GM18520 (cell line): ENCODE measurements at regions not wholly inside any gene's neighbourhood (a gene's known extent, or its start where the extent isn't known, plus 50 kb on each side); places are given as distances from the start of the nearest gene placed in this dataset.
A peak's percentile ranks its signal among the peaks of the same experiment; 100 is the strongest.

Source experiments
- ATAC-seq: cut with Tn5 transposase; IDR thresholded peaks from one replicate; pipeline ENCODE4 v1.9.1; 2021; ENCODE audit not compliant: unreplicated experiment

DNA sequence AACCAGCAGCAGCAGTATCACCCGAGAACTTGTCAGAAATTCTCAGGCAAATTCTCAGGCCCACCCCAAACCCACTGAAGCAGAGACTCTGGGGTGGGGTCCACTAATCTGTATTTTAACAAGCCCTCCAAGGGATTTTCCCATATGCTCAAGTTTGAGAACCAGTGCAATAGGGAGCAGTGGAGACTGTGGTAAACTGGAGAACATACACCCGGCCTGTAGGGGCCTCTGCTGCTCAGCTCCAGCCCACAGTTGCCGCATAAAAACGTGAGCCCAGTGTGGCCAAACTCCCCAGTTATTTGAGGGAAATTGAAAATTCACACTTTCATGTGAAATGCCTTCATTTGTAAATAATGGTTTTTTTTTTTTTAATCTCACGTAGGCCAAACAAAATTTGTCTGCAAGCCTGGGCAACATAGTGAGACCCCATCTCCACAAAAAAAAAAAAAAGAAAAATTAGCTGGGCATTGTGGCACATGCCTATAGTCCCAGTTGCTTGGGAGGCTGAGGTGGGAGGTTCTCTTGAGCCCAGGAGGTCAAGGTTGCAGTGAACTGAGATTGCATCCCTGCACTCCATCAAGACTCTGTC lies 97.6 kb upstream of the ZMIZ1 start:
- ATAC-seq: no peak

DNA sequence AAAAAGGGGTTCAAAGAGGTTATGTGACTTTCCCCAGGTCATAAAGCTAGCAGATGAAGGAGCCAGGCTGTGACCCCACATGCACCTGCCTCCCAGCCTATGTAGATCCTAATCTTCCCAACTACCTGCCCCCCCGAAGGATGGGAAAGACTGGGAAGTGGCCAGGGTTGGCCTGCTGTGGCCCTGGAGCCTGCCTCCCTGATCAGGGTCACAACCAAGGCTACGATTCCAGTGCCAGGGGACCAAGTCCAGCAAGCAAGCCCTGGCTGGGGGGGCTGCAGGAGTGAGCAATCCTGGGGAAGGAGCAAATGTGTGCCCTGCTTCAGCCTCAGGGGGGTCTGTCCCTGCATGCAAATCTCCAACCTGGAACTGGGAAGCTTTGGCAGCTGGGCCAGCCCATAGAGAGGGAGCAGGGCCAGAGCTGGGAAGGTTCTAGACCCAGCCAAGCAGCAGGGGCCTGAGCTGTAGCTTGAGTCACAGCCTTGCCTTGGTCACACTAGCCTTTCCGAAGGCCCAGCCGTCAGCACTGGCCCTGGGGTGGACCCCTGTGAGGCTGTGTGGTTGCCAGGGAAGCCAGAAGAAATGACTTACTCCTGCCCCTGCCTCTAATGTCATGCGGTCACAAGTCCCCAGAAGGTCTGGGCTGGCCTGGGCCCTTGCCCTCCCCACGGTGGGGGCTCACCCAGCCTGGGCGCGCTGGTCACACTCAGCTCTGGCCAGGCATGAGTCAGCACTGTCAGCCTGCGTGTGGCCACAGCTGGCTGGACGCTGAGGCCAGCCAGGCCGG lies 96.4 kb upstream of the ZMIZ1 start:
- no peak for ATAC-seq

DNA sequence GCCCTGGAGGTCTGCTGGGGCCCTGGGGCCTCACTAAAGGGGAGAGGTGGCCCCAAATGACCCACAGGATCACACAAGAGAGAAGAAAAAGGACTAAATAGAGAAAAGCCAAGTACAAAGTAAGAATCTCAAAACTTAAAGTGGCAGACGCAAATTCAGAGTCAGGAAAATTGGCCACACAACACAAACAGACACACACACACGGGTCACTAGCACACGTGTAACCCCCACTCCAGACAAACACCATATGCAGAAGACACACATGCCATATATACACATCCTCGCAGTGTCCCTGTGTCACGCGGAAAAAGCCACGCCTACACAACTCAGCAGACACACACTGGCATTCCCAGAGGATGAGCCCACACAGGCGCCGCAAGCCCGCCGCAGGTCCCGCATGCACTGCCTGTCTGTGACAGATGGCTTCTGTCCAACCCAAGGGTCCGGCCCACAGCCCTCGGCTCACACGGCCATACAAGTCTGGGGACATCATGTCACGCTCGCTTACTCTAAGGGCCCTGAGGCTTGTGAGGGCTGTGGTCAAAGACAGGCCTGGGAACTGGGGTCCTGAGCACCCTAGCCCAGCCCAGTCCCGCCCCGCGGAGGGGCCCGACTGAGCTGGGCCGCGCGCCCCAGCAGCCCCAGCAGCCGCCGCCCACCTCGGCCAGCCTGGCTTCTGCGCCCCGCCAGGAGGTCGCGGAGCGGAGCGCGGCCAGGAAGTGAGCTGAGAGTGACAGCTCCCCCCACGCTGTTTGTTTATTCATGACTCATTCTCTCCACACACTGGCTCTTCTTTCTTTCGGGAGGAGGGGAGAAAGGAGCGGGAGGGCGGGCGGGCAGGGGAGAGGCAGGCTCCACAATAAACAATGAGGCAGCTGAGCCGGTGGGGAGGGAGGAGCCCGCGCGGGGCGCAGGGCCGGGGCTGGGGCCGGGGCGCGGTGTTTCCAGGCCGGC lies 95.5 kb upstream of the ZMIZ1 start:
- ATAC-seq: peak; percentile 76

DNA sequence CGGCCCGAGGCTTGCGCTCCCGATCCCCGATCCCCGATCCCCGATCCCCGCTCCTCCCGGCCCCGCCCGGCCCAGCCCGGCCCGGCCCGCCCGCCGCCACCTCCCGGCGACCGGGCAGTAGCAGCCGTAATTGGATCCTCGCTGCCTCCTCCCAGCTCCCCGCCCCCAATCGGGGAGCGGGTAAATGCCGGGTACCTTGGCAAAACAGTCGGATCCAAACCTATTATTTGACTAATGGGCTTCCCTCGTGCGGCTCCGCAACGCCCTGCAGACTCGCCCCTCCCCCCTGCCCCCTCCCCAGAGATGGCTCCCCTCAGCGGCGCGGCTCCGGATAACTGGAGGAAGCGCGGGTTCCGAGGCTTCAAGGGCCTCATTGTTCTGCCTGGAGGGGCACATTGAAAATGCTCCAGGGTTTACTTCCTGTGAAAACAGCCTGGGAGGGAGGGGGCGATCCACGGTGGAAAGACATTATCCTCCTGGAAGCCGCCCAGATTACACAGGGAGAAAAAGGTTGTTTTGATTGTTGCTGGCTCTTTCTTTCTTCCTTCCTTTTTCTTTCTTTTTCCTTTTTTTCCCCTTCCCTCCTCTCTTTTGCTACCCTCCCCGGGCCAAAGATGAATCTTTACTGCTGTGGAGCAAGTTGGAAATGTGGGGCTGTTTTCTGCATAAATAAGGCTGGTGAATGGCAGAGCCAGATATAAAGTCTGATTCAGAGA lies 94.7 kb upstream of the ZMIZ1 start:
- ATAC-seq: peak; percentile 20

DNA sequence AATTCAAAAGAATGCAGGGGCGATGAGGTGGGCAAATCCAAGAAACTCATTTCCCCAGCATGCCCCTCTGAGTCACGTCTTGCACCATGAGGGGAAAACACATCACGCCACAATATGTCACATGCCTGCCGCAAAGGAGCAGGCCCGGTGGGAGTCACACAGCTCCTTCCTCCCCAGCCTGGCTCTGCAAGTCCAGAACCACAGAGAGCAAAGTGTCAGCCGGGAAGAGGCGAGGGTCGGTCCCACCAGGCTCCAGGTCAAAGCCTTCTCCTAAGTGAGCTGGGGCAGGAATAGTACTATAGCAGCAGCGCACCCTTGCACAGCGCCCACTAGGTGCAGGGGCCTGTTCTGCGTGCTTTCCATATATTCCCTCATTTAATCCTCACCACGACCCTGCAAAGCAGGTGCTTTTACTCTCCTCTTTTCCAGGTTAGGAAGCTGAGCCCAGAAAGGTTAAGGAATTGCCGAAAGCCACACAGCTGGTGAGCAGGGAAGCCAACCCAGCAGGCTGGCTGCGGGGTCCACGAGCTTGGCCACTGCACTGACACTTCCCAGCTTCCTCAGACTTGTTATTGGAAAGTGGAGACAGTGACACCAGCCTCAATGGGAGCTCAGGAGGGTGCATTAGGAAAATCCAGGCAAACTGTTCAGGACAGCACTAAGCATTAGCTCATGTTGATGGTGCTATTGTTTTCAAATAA lies 94.0 kb upstream of the ZMIZ1 start:
- ATAC-seq: no peak

DNA sequence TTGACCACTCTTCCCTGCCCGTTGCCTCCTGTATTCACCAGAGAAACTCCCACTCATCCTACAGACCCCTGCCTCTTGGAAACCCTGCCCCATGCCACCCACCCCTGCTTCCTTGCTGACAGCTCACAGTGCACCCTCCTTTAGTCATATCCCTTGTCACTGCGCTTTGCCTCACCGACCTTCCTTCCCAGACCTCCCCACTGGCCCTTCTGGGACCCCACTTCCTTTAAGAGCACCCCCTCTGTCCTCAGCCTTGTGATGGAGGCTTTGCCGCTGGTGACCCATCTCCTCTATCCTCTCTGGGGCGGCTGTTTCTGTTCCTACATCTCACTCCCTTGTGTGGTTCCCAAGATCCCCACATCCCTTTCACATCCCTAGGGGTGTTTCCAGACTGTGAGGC lies 92.8 kb upstream of the ZMIZ1 start:
- no peak for ATAC-seq

DNA sequence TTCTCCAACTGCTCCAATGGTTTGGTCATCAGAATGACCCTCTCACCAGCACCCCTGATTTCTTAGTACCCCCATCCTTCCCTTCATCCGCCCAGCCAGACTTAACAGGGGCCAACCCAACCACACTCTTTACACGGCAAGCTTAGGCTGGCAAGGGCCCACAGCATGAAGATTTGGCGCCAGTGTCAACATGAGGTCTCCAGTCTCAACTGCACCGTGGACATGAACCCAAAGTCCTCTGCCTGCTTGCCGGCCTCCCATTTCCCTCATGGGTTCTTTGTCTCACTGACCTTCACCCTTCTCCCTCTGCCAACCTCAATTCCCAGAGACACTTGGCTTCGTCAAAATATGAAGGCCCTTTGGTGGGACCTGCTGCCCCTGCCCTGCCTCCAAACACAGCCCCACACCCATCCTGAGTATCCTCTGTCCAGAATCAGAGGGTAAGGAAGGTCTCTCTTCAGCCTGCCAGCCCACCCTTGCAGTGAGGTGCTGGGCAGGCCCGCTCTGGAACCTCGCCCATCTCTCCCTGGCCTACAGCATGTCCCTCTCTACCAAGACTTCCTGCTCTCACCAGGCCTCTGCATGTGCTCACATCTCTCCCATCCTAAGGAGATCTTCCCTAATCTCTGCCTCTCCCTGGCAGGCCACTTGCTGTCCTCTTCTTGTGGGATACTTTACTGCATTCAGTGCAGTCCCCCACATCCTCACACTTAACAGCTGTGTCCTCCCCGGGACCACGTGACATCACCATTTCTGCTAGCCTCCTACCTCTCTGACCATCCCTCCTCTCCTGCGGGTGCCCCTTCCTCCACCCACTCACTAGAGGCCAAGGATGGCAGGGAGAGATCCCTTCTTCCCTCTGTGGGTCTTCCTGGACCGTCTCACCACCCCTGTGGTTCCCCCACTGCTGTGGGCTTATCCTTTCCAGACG lies 91.7 kb upstream of the ZMIZ1 start:
- no peak for ATAC-seq

DNA sequence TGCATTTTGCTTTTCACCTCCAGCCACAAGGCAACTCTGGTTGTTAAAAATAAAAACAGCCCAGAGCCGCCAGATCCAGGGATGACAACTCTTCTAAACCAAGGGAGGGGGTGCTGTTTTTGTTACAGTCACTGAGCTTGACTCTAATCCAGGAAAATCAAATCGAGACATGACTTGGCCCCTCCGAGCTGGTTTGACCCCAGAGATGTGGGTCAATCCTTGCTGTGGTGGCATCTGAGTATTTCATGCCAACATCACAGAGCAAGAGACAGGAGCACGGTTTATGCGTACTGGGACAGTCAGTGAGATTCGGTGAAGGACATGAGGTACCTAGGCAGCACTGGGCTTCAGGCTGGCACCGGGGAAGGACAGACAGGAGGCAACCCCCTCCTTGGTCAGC lies 88.8 kb upstream of the ZMIZ1 start:
- no peak for ATAC-seq

DNA sequence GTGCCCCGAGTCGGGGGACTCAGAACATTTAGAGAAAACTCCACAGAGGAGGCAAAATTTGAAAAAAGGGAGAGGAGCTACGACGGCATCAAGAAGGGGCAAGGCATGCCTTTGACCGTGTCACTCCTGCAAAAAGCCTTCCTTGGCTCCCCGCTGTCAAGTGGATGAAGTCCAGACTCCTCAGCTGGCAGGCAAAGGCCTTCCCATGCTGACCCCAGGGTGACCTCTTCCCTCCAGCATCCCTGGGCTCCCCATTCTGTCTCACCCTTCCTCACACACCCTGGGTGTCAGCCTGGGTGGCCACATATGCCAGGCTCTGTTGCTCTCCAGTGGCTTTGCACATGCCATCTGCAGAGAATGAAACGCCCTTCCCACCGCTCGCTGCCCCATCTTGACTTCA lies 88.4 kb upstream of the ZMIZ1 start:
- no peak for ATAC-seq

DNA sequence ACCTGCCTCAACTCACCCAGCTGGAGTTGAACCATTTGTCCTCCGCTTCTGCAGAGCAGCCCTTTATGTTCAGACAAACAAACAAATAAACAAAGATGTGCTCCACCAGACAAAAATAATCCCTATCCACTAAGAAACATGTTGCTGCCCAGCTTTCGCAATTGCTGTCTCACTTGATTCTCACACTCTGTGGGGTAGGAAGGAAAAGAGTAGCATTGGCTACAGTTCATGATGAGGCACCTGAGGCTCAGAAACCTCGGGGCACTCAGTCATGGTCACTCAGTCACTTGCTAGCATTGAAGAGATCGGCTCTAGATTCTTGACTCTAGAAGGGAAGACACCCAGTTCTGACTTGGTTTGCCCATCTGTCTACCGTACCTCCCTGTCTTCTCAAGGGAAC lies 88.0 kb upstream of the ZMIZ1 start:
- no peak for ATAC-seq

DNA sequence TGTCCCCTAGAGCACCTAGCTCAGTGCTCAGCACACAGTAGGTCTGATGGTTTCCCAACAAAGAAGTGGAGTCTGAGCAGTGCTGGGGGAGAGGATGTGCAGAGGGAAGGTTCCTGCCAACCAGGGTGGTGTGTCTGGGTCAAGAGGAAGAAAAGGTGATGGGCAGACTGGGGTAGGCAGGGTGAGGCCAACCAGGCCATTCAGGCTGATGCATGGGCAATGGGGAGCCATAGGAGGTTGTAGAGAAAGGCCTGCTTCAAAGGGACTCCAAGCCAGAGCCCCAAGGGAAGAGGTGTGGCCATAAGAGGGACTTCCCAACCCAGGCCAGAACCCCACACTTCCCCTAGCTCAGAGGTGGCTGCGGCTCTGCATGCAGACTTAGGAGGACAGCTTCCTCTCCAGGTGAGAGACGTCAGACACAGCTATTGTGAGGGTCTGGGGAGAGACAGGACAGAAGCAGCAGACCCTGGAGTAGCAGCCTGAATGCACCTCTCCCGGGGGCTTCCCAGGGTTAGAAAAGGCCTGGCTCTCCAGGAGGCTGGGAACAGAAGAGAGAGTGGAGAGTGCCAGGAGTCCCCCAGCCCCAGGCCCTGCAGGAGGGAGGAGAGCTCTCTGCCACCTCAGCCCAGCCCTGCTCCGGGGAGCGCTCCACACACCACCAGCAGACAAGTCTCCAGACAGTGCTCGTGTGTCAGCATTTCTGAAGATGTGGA lies 87.4 kb upstream of the ZMIZ1 start:
- ATAC-seq: peak; percentile 45

DNA sequence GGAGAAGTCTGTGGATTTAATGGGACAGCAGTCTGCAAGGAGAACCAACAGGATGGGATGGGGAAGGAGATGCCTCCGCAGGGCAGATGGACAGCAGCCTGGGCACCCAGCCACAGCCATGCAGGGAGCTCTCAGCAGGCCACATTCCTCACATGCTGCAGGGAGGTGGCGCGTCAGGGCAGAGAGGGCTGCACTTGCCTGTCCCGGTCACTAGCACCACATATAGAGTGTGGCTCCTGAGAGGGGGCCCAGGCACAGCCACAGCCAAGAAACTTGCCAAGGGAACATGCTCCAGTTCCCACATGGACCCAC lies 86.8 kb upstream of the ZMIZ1 start:
- ATAC-seq: no peak

DNA sequence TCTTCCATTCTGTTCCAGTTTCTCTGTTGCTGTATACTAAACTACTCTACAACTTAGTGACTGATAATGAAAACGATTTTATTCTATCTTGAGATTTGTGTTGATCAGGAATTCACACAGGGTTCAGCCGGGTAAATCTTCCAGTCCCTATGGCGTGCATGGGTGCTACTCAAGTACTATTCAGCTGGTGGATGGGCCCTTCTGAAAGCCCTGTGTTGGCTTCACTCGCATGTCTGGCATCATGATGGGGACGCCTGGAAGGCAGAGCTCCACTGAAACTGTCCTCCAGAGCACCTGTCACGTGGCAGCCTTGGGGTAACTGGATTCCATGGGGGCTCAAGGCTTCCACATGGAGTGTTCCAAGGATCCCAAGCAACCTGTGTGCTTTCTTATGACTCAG lies 86.0 kb upstream of the ZMIZ1 start:
- no peak for ATAC-seq

DNA sequence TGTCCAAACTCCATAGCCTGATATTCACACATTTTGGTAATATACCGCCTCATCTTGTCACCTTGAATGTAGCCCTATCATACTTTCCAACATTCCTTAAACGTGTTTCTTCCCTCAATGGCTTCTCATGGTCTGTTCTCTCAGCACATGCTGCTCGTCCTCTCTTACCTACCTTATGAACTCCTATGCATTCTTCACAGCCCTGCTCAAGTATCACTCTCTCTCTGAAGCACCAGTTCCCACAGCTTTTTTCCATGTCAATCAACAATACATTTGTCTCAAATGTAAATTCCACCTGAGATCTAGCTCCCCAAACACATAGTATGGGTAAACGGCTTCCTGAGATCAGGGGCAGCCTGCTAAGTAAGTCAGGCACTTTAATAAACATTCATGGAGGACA lies 85.2 kb upstream of the ZMIZ1 start:
- no peak for ATAC-seq

DNA sequence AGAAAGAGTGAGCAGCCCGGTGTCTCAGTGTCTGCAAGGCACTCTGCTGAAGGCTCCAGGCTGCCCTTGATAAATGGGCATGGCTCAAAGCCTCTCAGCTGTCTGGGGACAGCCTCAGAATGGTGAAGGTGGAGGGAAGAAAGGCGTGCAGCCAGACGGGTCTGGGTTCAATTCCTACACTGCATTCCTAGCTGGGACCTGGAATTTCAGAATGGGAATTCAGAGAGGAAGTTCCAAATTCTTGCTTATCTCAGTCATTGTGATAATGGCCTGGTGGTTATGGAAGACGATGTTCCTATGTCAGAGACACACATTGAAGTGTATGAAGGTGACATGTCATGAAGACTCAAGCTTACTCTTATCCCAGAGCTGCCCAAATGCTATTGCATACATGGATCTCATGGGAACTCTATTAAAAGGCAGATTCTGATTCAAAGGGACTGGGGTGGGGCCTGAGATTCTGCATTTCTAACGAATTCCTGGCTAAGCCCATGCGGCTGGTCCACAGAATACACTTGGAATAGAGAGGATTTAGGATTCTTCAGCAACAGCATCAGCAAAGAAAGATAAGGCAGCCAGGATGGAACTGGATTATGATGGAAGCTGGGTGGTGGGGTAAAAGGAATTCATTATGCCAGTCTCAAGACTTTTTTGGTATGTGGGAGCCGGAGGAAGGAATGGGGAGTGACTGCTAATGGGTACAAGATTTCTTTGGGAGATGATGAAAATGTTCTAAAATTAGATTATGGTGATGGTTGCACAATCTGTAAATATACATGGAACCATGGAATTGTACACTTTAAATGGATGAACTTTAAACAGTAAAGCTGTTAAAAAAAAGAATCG lies 82.6 kb upstream of the ZMIZ1 start:
- ATAC-seq: no peak

DNA sequence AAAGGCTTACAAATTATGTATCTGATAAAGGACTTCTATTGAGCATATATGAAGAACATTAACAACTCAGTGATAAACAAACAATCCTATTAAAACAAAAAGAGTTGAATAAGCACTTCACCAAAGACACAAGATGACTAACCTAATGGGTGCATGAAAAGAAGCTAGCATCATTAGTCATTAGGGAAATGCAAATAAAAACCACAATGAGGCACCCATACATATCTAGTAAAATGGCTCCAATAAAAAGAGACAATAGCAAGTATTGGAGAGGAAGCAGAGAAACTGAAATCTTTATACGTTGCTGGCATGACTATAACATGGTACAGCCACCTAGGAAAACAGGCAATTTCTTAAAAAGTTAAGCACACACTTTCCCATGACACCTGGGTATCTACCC lies 77.6 kb upstream of the ZMIZ1 start:
- peak; percentile 87 for ATAC-seq

DNA sequence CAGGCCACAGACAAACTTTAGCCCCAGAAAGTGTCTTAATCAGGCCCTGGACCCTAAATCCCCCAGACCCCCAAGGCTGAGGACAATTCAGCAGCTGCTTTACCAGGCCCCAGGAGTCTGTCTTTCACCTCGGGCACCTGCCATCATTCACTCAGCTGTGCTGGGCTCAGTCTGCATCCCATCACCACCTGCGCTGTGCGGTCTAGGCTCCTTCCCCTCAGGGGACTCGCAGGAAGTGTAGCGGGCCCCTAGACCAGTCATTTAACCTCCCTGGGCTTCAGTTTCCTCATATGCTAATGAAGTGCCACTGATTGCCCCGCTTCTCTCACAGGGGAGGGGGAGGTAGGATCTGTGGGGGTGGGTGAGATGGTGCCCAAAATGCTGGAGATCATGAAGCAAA lies 76.4 kb upstream of the ZMIZ1 start:
- ATAC-seq: no peak

DNA sequence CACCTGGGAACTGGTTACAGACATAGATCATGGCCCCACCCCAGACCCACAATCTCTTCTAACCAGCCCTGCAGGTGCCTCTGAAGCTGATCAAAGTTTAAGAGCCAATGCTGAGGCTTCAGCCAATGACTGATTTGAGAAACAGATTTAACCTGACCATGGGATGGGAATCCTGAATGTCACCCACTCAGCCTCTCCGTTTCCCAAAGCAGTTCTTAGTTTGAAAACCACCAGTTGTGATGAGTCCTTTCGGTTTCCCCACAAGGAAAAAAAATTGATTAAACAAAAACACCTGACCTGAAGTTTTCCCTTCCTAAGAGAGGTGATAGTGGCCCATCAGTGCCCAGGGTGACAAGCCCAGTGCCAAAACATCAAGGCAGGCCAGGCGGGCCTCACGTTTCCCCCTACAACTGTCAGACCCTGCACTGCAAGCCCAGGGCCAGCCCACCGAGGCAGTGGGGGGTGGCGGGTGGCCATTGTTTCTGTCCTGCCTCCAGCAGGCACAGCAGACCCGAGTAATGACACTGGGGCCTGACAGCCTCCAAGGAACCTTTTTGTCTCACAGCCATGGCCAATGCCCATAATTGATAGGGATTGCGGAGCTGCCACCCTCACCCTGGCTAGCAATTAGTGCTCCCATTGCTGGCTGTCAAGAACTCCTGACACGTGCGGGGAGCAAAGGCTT lies 75.4 kb upstream of the ZMIZ1 start:
- ATAC-seq: no peak
